OCI-M1 (cell line): ENCODE measurements at regions not wholly inside any gene's neighbourhood (a gene's known extent, or its start where the extent isn't known, plus 50 kb on each side); places are given as distances from the start of the nearest gene placed in this dataset.

Experiments used
- DNase-seq: peaks from one replicate; lab custom pipeline; 2025; lab: John Stamatoyannopoulos, UW

- no peak for DNase-seq
Measured at GRCh38 chr2:172361840-172362239, 65.5 kb upstream of the ITGA6 start.

GRCh38 chr2:172364261-172364660 is 63.1 kb upstream of the ITGA6 start:
- no peak for DNase-seq

GRCh38 chr2:172366596-172367150 is 60.7 kb upstream of the ITGA6 start:
- DNase-seq: no peak

GRCh38 chr2:172370821-172371455 is 56.4 kb upstream of the ITGA6 start:
- DNase-seq: no peak

GRCh38 chr2:172372436-172372835 is 55.0 kb upstream of the ITGA6 start:
- DNase-seq: no peak

GRCh38 chr2:172373076-172373475 is 54.3 kb upstream of the ITGA6 start:
- DNase-seq: no peak

GRCh38 chr2:172373766-172374165 is 53.6 kb upstream of the ITGA6 start:
- DNase-seq: no peak

GRCh38 chr2:172374318-172375240 is 52.8 kb upstream of the ITGA6 start:
- DNase-seq: no peak

GRCh38 chr2:172375251-172375650 is 52.1 kb upstream of the ITGA6 start:
- DNase-seq: no peak

GRCh38 chr2:172376016-172376415 is 51.4 kb upstream of the ITGA6 start:
- no peak for DNase-seq

GRCh38 chr2:172376505-172377125 is 50.8 kb upstream of the ITGA6 start:
- DNase-seq: no peak

- DNase-seq: no peak
Measured at GRCh38 chr2:172377408-172377807, 50.0 kb upstream of the ITGA6 start.
